Erythroblast (primary cell): ENCODE measurements at regions not wholly inside any gene's neighbourhood (a gene's known extent, or its start where the extent isn't known, plus 50 kb on each side); places are given as distances from the start of the nearest gene placed in this dataset.

Source experiments
- GATA1 ChIP-seq: IDR thresholded peaks from 2 replicates; pipeline ENCODE4 v1.6.1; 2011; ENCODE audit warnings: low read depth, mild to moderate bottlenecking, control low read depth, low read length, moderate library complexity
- POLR2A ChIP-seq: IDR thresholded peaks from 2 replicates; pipeline ENCODE4 v1.6.1; 2011; ENCODE audit warnings: mild to moderate bottlenecking, low read length

- TF ChIP-seq POLR2A (no peak), GATA1 (no peak)
Measured at GRCh38 chr2:16208921-16209320, 268.6 kb downstream of the MYCN start.
